ENCODE measurements at regions not wholly inside any gene's neighbourhood (a gene's known extent, or its start where the extent isn't known, plus 50 kb on each side); places are given as distances from the start of the nearest gene placed in this dataset.
A peak's percentile ranks its signal among the peaks of the same experiment; 100 is the strongest.

DNA sequence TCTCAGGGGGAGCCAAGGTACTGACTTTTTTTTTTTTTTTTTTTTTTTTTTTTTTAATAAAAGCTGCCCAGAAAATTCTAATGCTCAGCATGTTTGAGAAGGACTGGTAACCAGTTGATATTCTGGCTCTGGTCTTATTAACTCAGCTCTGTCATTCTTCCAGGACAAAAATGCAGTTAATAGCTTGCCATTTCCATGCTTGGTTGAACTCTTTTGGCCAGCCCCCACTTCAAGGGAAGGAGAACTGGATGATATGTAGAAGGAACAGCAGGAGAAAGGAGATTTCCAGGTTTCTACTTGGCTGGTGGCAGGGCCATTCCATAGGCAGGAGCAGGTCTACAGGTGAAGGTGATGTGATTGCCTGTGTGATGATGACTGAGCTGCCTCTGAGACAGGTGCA, 59.2 kb upstream of the TANC2 start:
- no peak for DNase-seq
- Mint-ChIP-seq H3K4me3 (ENCODE audit: unreplicated experiment) (no peak overlapping the region), H3K4me1 (ENCODE audit: low read depth, unreplicated experiment) (peaks cover 3% of the 10 kb centered on the region), H3K36me3 (ENCODE audit: unreplicated experiment) (peaks cover 4% of the 10 kb centered on the region), H3K9me3 (ENCODE audit: unreplicated experiment) (peaks cover 9% of the 10 kb centered on the region), H3K27ac (ENCODE audit: unreplicated experiment) (no peak overlapping the region), H3K27me3 (ENCODE audit: unreplicated experiment) (peaks cover 3% of the 10 kb centered on the region)
- no peak for TF ChIP-seq CTCF (IDR thresholded peaks at IDR 0.05; ENCODE audit: partially characterized antibody, unreplicated experiment)

- Mint-ChIP-seq H3K27me3 (ENCODE audit: unreplicated experiment) (peaks cover 3% of the 10 kb centered on the region), H3K9me3 (ENCODE audit: unreplicated experiment) (peaks cover 9% of the 10 kb centered on the region), H3K36me3 (ENCODE audit: unreplicated experiment) (peaks cover 4% of the 10 kb centered on the region), H3K27ac (ENCODE audit: unreplicated experiment) (no peak overlapping the region), H3K4me1 (ENCODE audit: low read depth, unreplicated experiment) (peaks cover 9% of the 10 kb centered on the region), H3K4me3 (ENCODE audit: unreplicated experiment) (no peak overlapping the region)
- no peak for DNase-seq
- no peak for TF ChIP-seq CTCF (IDR thresholded peaks at IDR 0.05; ENCODE audit: partially characterized antibody, unreplicated experiment)
Observed at GRCh38 chr17:62905233-62905632, 60.8 kb upstream of the TANC2 start.

DNA sequence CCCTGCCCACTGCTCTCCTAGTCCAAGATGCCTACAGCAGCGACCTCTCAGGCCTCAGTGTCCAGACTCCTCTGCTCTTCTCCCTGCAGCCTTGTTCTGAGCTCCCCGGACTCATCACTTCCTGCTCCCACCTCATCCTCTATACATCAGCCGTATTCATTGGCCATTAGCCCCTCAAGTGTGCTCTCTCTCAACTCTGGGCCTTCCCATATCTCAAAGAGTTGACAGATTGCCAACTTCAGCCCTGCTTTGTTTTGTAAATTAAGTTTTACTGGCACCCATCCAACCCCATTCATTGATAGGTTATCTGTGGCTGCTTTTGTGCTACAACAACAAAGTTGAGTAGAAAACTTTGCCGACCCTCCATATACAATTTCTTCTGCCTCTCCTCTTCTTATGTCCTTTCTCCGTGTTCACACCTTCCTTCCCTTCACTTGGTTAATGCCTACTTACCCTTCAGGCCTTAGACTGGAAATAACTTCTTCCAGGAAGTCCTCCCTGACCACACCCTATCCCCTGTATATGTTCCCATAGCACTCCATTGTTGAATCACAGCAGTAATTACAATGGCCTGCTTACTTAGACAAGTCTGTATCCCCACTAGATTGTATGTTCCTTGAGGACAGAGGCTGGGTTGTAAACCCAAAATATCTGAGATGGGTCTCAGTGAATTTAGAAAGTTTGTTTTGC, 63.4 kb upstream of the TANC2 start:
- DNase-seq: no peak
- H3K36me3 Mint-ChIP-seq (ENCODE audit: unreplicated experiment): peaks cover 4% of the 10 kb centered on the region
- TF ChIP-seq CTCF (IDR thresholded peaks at IDR 0.05; ENCODE audit: partially characterized antibody, unreplicated experiment): no peak
- no peaks in the 10 kb centered on the region for H3K27me3 Mint-ChIP-seq (ENCODE audit: unreplicated experiment)
- peaks cover 7% of the 10 kb centered on the region for H3K9me3 Mint-ChIP-seq (ENCODE audit: unreplicated experiment)
- H3K4me1 Mint-ChIP-seq (ENCODE audit: low read depth, unreplicated experiment): peaks cover 32% of the 10 kb centered on the region
- H3K4me3 Mint-ChIP-seq (ENCODE audit: unreplicated experiment): peak overlapping the region; percentile 6
- H3K27ac Mint-ChIP-seq (ENCODE audit: unreplicated experiment): peak overlapping the region; percentile 22

DNA sequence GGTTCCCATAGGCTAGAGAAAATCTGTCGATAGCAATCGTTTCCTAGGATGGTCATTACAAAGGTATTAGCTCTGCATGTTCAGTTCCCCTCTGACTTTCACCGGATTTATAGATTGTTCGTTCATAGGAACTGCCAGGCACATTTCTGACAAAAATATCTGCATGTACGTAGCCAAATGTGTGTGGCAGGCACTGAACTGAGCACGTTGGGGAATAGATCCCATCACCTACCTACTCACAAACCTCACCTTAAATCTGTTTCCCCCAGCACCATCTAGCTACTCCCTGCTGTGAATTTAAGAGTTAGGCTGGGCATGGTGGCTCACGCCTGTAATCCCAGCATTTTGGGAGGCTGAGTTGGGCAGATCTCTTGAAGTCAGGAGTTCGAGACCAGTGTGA, 64.5 kb upstream of the TANC2 start:
- Mint-ChIP-seq H3K9me3 (ENCODE audit: unreplicated experiment) (peaks cover 7% of the 10 kb centered on the region), H3K4me3 (ENCODE audit: unreplicated experiment) (no peak overlapping the region), H3K27me3 (ENCODE audit: unreplicated experiment) (no peaks in the 10 kb centered on the region), H3K4me1 (ENCODE audit: low read depth, unreplicated experiment) (peaks cover 41% of the 10 kb centered on the region), H3K36me3 (ENCODE audit: unreplicated experiment) (peaks cover 4% of the 10 kb centered on the region), H3K27ac (ENCODE audit: unreplicated experiment) (no peak overlapping the region)
- DNase-seq: no peak
- TF ChIP-seq CTCF (IDR thresholded peaks at IDR 0.05; ENCODE audit: partially characterized antibody, unreplicated experiment): no peak

- Mint-ChIP-seq H3K4me3 (ENCODE audit: unreplicated experiment) (no peak overlapping the region), H3K36me3 (ENCODE audit: unreplicated experiment) (peaks cover 4% of the 10 kb centered on the region), H3K27ac (ENCODE audit: unreplicated experiment) (no peak overlapping the region), H3K9me3 (ENCODE audit: unreplicated experiment) (peaks cover 10% of the 10 kb centered on the region), H3K4me1 (ENCODE audit: low read depth, unreplicated experiment) (peaks cover 50% of the 10 kb centered on the region), H3K27me3 (ENCODE audit: unreplicated experiment) (no peaks in the 10 kb centered on the region)
- TF ChIP-seq CTCF (IDR thresholded peaks at IDR 0.05; ENCODE audit: partially characterized antibody, unreplicated experiment): no peak
- DNase-seq: no peak
Observed at GRCh38 chr17:62900096-62900495, 65.9 kb upstream of the TANC2 start.

All from glutamatergic neuron (in vitro differentiated cells).